ENCODE measurements at regions not wholly inside any gene's neighbourhood (a gene's known extent, or its start where the extent isn't known, plus 50 kb on each side); places are given as distances from the start of the nearest gene placed in this dataset.

GRCh38 chr15:69865369-69865768, 232.3 kb downstream of the TLE3 start:
- Histone ChIP-seq H3K4me1 (no peaks in the 10 kb centered on the region), H3K9me3 (no peaks in the 10 kb centered on the region), H3K4me3 (no peak overlapping the region), H3K27ac (no peak overlapping the region), H3K36me3 (no peaks in the 10 kb centered on the region), H3K27me3 (peaks cover 11% of the 10 kb centered on the region)
- no peak for ATAC-seq
- WGBS, 2 donors (ENCODE audit: low coverage in 1 of 2) = 80 to 96% methylated on average over 2 to 3 of the region's 3 CpGs
- TF ChIP-seq EP300 (IDR thresholded peaks at IDR 0.05) (no peak), CTCF (IDR thresholded peaks at IDR 0.05) (no peak), POLR2A (IDR thresholded peaks at IDR 0.05) (no peak), POLR2AphosphoS5 (IDR thresholded peaks at IDR 0.05) (no peak)

- Histone ChIP-seq H3K9me3 (peaks cover 0 to 15% (median 0%) of the 10 kb centered on the region in 3 donors), H3K27me3 (peaks cover 6% of the 10 kb centered on the region), H3K4me3 (no peak overlapping the region), H3K27ac (no peak overlapping the region), H3K4me1 (no peaks in the 10 kb centered on the region), H3K36me3 (no peaks in the 10 kb centered on the region)
- ATAC-seq = no peak
- 87 to 90% methylated on average over 3 of the region's 3 CpGs for WGBS, 2 donors (ENCODE audit: low coverage in 1 of 2)
- TF ChIP-seq POLR2AphosphoS5 (IDR thresholded peaks at IDR 0.05) = no peak
- no peak for TF ChIP-seq POLR2A (IDR thresholded peaks at IDR 0.05)
- no peak for TF ChIP-seq EP300 (IDR thresholded peaks at IDR 0.05)
- no peak for TF ChIP-seq CTCF (IDR thresholded peaks at IDR 0.05)
Observed at GRCh38 chr15:69868756-69869155, 229.0 kb downstream of the TLE3 start.

- peaks cover 6% of the 10 kb centered on the region for H3K27me3 ChIP-seq
- H3K36me3 ChIP-seq = no peaks in the 10 kb centered on the region
- no peak overlapping the region for H3K4me3 ChIP-seq
- WGBS, 2 donors (ENCODE audit: low coverage in 1 of 2) = 0% methylated on average over 1 of the region's 2 CpGs
- ATAC-seq = no peak
- H3K4me1 ChIP-seq = no peaks in the 10 kb centered on the region
- no peak overlapping the region for H3K27ac ChIP-seq
- TF ChIP-seq POLR2A (IDR thresholded peaks at IDR 0.05) = no peak
- TF ChIP-seq POLR2AphosphoS5 (IDR thresholded peaks at IDR 0.05) = no peak
- no peak for TF ChIP-seq CTCF (IDR thresholded peaks at IDR 0.05)
- TF ChIP-seq EP300 (IDR thresholded peaks at IDR 0.05) = no peak
- peaks cover 0 to 21% (median 0%) of the 10 kb centered on the region in 3 donors for H3K9me3 ChIP-seq
Observed at GRCh38 chr15:69869291-69869690, 228.4 kb downstream of the TLE3 start.

GRCh38 chr15:69869881-69870505, 227.7 kb downstream of the TLE3 start:
- no peak for TF ChIP-seq POLR2A (IDR thresholded peaks at IDR 0.05)
- no peak for TF ChIP-seq POLR2AphosphoS5 (IDR thresholded peaks at IDR 0.05)
- TF ChIP-seq CTCF (IDR thresholded peaks at IDR 0.05) = no peak
- TF ChIP-seq EP300 (IDR thresholded peaks at IDR 0.05) = no peak
- Histone ChIP-seq H3K9me3 (peaks cover 0 to 28% (median 0%) of the 10 kb centered on the region in 3 donors), H3K27me3 (peaks cover 6% of the 10 kb centered on the region), H3K4me1 (no peaks in the 10 kb centered on the region), H3K27ac (no peak overlapping the region), H3K36me3 (no peaks in the 10 kb centered on the region), H3K4me3 (no peak overlapping the region)
- ATAC-seq = no peak
- 59 to 66% methylated on average over 5 to 9 of the region's 9 CpGs for WGBS, 2 donors (ENCODE audit: low coverage in 1 of 2)

GRCh38 chr15:69871511-69872134, 226.1 kb downstream of the TLE3 start:
- Histone ChIP-seq H3K27ac (no peak overlapping the region), H3K27me3 (peaks cover 6% of the 10 kb centered on the region), H3K36me3 (no peaks in the 10 kb centered on the region), H3K4me3 (no peak overlapping the region), H3K4me1 (no peaks in the 10 kb centered on the region), H3K9me3 (peaks cover 0 to 36% (median 0%) of the 10 kb centered on the region in 3 donors)
- no peak for TF ChIP-seq CTCF (IDR thresholded peaks at IDR 0.05)
- TF ChIP-seq POLR2A (IDR thresholded peaks at IDR 0.05) = no peak
- TF ChIP-seq EP300 (IDR thresholded peaks at IDR 0.05) = no peak
- no peak for TF ChIP-seq POLR2AphosphoS5 (IDR thresholded peaks at IDR 0.05)
- WGBS, 2 donors (ENCODE audit: low coverage in 1 of 2) = 43 to 54% methylated on average over 5 to 7 of the region's 7 CpGs
- ATAC-seq = no peak

All from gastroesophageal sphincter (tissue), 4 donors.